ENCODE measurements at regions not wholly inside any gene's neighbourhood (a gene's known extent, or its start where the extent isn't known, plus 50 kb on each side); places are given as distances from the start of the nearest gene placed in this dataset.

GRCh38 chr3:110123946-110124345, 786.6 kb upstream of the DPPA4 start:
- ChIA-PET POLR2A (no interaction called here), CTCF (interaction anchor here (1.2 kb wide), 1 partner anchor 11 kb away, joined by 3 read pairs; no protein-coding TSS in a partner anchor)
- no peak for DNase-seq (ENCODE audit: extremely low spot score)
- TF ChIP-seq, protein P1, sequence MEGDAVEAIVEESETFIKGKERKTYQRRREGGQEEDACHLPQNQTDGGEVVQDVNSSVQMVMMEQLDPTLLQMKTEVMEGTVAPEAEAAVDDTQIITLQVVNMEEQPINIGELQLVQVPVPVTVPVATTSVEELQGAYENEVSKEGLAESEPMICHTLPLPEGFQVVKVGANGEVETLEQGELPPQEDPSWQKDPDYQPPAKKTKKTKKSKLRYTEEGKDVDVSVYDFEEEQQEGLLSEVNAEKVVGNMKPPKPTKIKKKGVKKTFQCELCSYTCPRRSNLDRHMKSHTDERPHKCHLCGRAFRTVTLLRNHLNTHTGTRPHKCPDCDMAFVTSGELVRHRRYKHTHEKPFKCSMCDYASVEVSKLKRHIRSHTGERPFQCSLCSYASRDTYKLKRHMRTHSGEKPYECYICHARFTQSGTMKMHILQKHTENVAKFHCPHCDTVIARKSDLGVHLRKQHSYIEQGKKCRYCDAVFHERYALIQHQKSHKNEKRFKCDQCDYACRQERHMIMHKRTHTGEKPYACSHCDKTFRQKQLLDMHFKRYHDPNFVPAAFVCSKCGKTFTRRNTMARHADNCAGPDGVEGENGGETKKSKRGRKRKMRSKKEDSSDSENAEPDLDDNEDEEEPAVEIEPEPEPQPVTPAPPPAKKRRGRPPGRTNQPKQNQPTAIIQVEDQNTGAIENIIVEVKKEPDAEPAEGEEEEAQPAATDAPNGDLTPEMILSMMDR (IDR thresholded peaks at IDR 0.05; ENCODE audit: control extremely low read depth, extremely low read depth, low read depth, missing control alignments): no peak

GRCh38 chr3:110126065-110126464, 788.7 kb upstream of the DPPA4 start:
- ChIA-PET POLR2A (no interaction called here), CTCF (no interaction called here)
- DNase-seq (ENCODE audit: extremely low spot score): no peak
- TF ChIP-seq, protein P1 (IDR thresholded peaks at IDR 0.05; ENCODE audit: control extremely low read depth, extremely low read depth, low read depth, missing control alignments): no peak

GRCh38 chr3:110133971-110134370, 796.6 kb upstream of the DPPA4 start:
- ChIA-PET POLR2A (no interaction called here), CTCF (interaction anchor here (1.0 kb wide), 1 partner anchor 9 kb away, joined by 3 read pairs; no protein-coding TSS in a partner anchor)
- DNase-seq (ENCODE audit: extremely low spot score): no peak
- TF ChIP-seq, protein P1 (IDR thresholded peaks at IDR 0.05; ENCODE audit: control extremely low read depth, extremely low read depth, low read depth, missing control alignments): no peak

GRCh38 chr3:110139048-110139447, 801.7 kb upstream of the DPPA4 start:
- POLR2A ChIA-PET: no interaction called here
- CTCF ChIA-PET: no interaction called here
- TF ChIP-seq, protein P1 (IDR thresholded peaks at IDR 0.05; ENCODE audit: control extremely low read depth, extremely low read depth, low read depth, missing control alignments): no peak
- DNase-seq (ENCODE audit: extremely low spot score): no peak

DNA sequence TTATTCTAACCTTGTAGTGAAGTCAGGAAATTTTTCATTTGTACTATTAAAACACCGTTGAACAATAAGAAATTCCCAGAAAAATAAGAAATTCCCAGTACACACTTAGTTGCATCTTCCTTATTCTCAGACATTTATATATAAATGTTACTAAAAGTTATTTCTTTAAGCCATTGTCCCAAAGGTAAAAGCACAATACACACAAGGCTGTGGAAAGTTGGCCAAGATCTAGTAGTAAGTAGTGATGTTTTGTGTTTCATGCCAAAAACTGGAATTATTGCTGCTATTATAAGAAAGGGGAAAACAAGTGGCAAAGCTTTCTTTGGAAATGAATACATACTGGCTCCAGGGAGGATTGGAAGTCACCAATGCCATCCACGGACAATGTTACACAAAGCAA, 802.5 kb upstream of the DPPA4 start:
- ChIA-PET POLR2A (no interaction called here), CTCF (no interaction called here)
- TF ChIP-seq, protein P1 (IDR thresholded peaks at IDR 0.05; ENCODE audit: control extremely low read depth, extremely low read depth, low read depth, missing control alignments): no peak
- no peak for DNase-seq (ENCODE audit: extremely low spot score)

DNA sequence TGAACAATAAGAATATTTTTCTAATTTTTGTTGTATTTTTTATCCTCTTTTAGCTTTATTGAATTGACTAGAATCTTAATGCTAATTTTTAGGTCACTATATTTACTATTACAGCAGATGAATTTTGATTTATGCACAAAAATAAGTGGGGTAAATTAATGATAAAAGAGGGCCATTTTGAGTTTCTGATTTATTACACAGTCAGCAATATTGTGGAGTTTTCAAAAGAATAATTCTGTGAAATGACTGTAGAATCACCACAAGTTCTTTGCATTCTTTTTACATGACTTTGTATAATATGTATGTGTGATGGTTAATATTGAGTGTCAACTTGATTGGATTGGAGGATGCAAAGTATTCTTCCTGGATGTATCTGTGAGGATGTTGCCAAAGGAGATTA, 812.4 kb upstream of the DPPA4 start:
- DNase-seq (ENCODE audit: extremely low spot score): no peak
- CTCF ChIA-PET: no interaction called here
- TF ChIP-seq, protein P1 (IDR thresholded peaks at IDR 0.05; ENCODE audit: control extremely low read depth, extremely low read depth, low read depth, missing control alignments): no peak
- POLR2A ChIA-PET: no interaction called here

DNA sequence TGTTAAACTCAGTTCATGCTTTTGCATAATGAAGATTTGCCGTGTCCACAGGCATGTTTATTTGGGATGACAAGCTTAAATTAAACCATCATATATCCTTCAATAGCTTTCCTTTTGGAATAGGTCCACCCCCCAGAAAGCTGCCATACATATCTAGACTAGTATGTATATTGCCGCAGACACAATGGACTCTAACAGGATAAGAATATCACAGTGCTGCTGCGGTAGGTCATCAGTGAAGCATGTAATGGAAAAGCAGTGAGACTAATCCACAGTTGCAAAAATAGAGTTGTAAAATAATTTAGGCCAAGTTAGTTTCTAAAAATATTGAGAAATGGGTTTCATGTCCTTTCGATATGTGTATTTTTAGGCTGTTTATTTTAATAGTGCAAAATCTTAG, 819.9 kb upstream of the DPPA4 start:
- TF ChIP-seq, protein P1 (IDR thresholded peaks at IDR 0.05; ENCODE audit: control extremely low read depth, extremely low read depth, low read depth, missing control alignments): no peak
- ChIA-PET CTCF (interaction anchor here (1.0 kb wide), 1 partner anchor 21 kb away, joined by 3 read pairs; no protein-coding TSS in a partner anchor), POLR2A (no interaction called here)
- no peak for DNase-seq (ENCODE audit: extremely low spot score)

Data from GM10248 (cell line).